GM23338 (cell line): ENCODE measurements at regions not wholly inside any gene's neighbourhood (a gene's known extent, or its start where the extent isn't known, plus 50 kb on each side); places are given as distances from the start of the nearest gene placed in this dataset.

Source experiments
- ATAC-seq: fragments of 200-7000 bp; cut with Tn5 transposase; 3 replicates; pipeline ENCODE4 v1.9.1; 2020
- DNase-seq: peaks from one replicate; pipeline ENCODE4 v3.0.0-alpha.2; 2015; ENCODE audit warnings: low spot score
- H2AFZ ChIP-seq: fragments of 200-600 bp; sonication (generic); 2 replicates; pipeline ENCODE4 v1.8.0; 2016; ENCODE audit warnings: antibody characterized with exemption, mild to moderate bottlenecking, moderate library complexity
- H3F3A ChIP-seq: fragments of 200-600 bp; sonication (generic); replicated peaks from 2 replicates; pipeline ENCODE4 v1.8.0; 2017; ENCODE audit warnings: antibody characterized with exemption, mixed run types, low read depth
- H3K27ac ChIP-seq: fragments of 200-600 bp; sonication (generic); 2 replicates; pipeline ENCODE4 v1.6.1; 2016; ENCODE audit warnings: low read depth
- H3K27me3 ChIP-seq: fragments of 200-600 bp; sonication (generic); 2 replicates; pipeline ENCODE4 v1.8.0; 2016; ENCODE audit warnings: mild to moderate bottlenecking, mixed run types, moderate library complexity; ENCODE audit not compliant: insufficient read depth
- H3K36me3 ChIP-seq: fragments of 200-600 bp; sonication (generic); 2 replicates; pipeline ENCODE4 v1.8.0; 2016; ENCODE audit warnings: mild to moderate bottlenecking; ENCODE audit not compliant: insufficient read depth
- H3K4me1 ChIP-seq: fragments of 200-600 bp; sonication (generic); 2 replicates; pipeline ENCODE4 v1.8.0; 2016; ENCODE audit warnings: mild to moderate bottlenecking, moderate library complexity; ENCODE audit not compliant: insufficient read depth
- H3K4me2 ChIP-seq: fragments of 200-600 bp; sonication (generic); 2 replicates; pipeline ENCODE4 v1.7.1; 2017; ENCODE audit warnings: mixed run types
- H3K4me3 ChIP-seq: fragments of 200-600 bp; sonication (generic); 2 replicates; pipeline ENCODE4 v1.6.1; 2016; ENCODE audit warnings: mixed run types
- H3K79me2 ChIP-seq: fragments of 200-600 bp; sonication (generic); replicated peaks from 2 replicates; pipeline ENCODE4 v1.8.0; 2017; ENCODE audit warnings: mild to moderate bottlenecking; ENCODE audit not compliant: insufficient read depth
- H3K9me2 ChIP-seq: fragments of 200-600 bp; sonication (generic); 2 replicates; pipeline ENCODE4 v1.8.0; 2017; ENCODE audit not compliant: insufficient read depth
- H4K20me1 ChIP-seq: fragments of 200-600 bp; sonication (generic); replicated peaks from 2 replicates; pipeline ENCODE4 v1.8.0; 2017; ENCODE audit warnings: mild to moderate bottlenecking; ENCODE audit not compliant: insufficient read depth
- H3K27ac Mint-ChIP-seq: 2 replicates; pipeline ENCODE4 v1.8.0; 2020; ENCODE audit warnings: inconsistent platforms, mild to moderate bottlenecking, moderate library complexity, mixed read lengths
- H3K27me3 Mint-ChIP-seq: 3 replicates; pipeline ENCODE4 v1.8.0; 2022; ENCODE audit warnings: low read depth, mild to moderate bottlenecking, moderate library complexity, mixed read lengths, inconsistent platforms; ENCODE audit not compliant: insufficient read depth, poor library complexity
- H3K36me3 Mint-ChIP-seq: 3 replicates; pipeline ENCODE4 v1.8.0; 2021; ENCODE audit warnings: low read depth, mild to moderate bottlenecking, inconsistent platforms, moderate library complexity, mixed read lengths
- H3K4me1 Mint-ChIP-seq: 3 replicates; pipeline ENCODE4 v1.8.0; 2020; ENCODE audit warnings: mild to moderate bottlenecking, inconsistent platforms, mixed read lengths
- H3K4me3 Mint-ChIP-seq: 3 replicates; pipeline ENCODE4 v1.8.0; 2021; ENCODE audit warnings: moderate library complexity, mild to moderate bottlenecking, inconsistent platforms, mixed read lengths
- H3K9me3 Mint-ChIP-seq: 3 replicates; pipeline ENCODE4 v1.8.0; 2020; ENCODE audit warnings: moderate library complexity, mild to moderate bottlenecking, inconsistent platforms, mixed read lengths
- CREB1 ChIP-seq: fragments of 250-450 bp; sonication (Bioruptor Pico); IDR thresholded peaks from 2 replicates; pipeline ENCODE4 v1.5.0; 2020; ENCODE audit warnings: low read depth, mild to moderate bottlenecking, moderate library complexity
- CTCF ChIP-seq, 2 experiments: fragments of 200-600 bp in 1 of 2; sonication (generic) in 1 of 2; conservative IDR thresholded peaks; 2 replicates each; pipeline versions ENCODE4 v1.5.1 to v1.6.1; 2016 to 2017; ENCODE audit warnings: antibody characterized with exemption in 2 of 2, low read depth in 2 of 2, mild to moderate bottlenecking in 2 of 2, moderate library complexity in 1 of 2
- JUNB ChIP-seq: IDR thresholded peaks from one replicate; pipeline ENCODE4 v1.6.1; 2016; ENCODE audit warnings: antibody characterized with exemption; ENCODE audit not compliant: unreplicated experiment
- NANOG ChIP-seq: IDR thresholded peaks from 2 replicates; pipeline ENCODE4 v1.6.1; 2016; ENCODE audit warnings: antibody characterized with exemption, borderline replicate concordance
- POLR2AphosphoS5 ChIP-seq: IDR thresholded peaks from 2 replicates; pipeline ENCODE4 v1.6.1; 2016; ENCODE audit warnings: antibody characterized with exemption, low read depth
- STAT1 ChIP-seq: IDR thresholded peaks from one replicate; pipeline ENCODE4 v1.6.1; 2016; ENCODE audit warnings: antibody characterized with exemption; ENCODE audit not compliant: unreplicated experiment
- ZNF114 ChIP-seq: fragments of 250-450 bp; sonication (Bioruptor Pico); IDR thresholded peaks from 2 replicates; pipeline ENCODE4 v1.5.0; 2020; ENCODE audit warnings: mild to moderate bottlenecking, moderate library complexity
- ZNF331 ChIP-seq: fragments of 250-450 bp; sonication (Bioruptor Pico); IDR thresholded peaks from 2 replicates; pipeline ENCODE4 v1.5.0; 2020; ENCODE audit warnings: low read depth, mild to moderate bottlenecking, moderate library complexity
- TF ChIP-seq, protein P1 (sequence below): IDR thresholded peaks from one replicate; pipeline ENCODE4 v1.6.1; 2018; ENCODE audit warnings: antibody characterized with exemption; ENCODE audit not compliant: unreplicated experiment
- TF ChIP-seq, protein P2 (sequence below): IDR thresholded peaks from 2 replicates; pipeline ENCODE4 v1.6.1; 2016; ENCODE audit warnings: antibody characterized with exemption

DNA sequence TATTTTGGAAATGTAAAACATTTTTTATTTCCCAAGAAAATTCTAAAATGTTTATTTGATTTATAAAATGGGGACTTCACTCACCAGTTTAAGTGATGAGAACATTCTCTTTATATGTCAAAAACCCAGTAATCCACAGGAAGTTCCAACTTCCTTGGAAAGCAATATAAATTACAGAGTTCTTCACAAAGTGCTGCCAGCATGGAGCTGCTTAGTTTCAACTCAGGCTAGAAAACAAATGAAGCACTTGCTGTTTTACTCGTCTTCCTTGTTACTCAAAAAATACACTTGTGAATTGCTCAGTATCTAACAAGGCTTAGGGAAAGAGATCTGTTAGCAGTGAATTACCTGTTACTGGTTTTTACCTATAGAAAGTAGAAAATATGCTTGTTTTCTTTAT is 942.7 kb upstream of the MDGA2 start (continued):
- TF ChIP-seq, protein P1, sequence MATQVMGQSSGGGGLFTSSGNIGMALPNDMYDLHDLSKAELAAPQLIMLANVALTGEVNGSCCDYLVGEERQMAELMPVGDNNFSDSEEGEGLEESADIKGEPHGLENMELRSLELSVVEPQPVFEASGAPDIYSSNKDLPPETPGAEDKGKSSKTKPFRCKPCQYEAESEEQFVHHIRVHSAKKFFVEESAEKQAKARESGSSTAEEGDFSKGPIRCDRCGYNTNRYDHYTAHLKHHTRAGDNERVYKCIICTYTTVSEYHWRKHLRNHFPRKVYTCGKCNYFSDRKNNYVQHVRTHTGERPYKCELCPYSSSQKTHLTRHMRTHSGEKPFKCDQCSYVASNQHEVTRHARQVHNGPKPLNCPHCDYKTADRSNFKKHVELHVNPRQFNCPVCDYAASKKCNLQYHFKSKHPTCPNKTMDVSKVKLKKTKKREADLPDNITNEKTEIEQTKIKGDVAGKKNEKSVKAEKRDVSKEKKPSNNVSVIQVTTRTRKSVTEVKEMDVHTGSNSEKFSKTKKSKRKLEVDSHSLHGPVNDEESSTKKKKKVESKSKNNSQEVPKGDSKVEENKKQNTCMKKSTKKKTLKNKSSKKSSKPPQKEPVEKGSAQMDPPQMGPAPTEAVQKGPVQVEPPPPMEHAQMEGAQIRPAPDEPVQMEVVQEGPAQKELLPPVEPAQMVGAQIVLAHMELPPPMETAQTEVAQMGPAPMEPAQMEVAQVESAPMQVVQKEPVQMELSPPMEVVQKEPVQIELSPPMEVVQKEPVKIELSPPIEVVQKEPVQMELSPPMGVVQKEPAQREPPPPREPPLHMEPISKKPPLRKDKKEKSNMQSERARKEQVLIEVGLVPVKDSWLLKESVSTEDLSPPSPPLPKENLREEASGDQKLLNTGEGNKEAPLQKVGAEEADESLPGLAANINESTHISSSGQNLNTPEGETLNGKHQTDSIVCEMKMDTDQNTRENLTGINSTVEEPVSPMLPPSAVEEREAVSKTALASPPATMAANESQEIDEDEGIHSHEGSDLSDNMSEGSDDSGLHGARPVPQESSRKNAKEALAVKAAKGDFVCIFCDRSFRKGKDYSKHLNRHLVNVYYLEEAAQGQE = no peak
- no peak for TF ChIP-seq JUNB
- no peak for TF ChIP-seq POLR2AphosphoS5
- TF ChIP-seq STAT1 = no peak
- no peak for TF ChIP-seq CREB1 (CRISPR knock-in tag)
- TF ChIP-seq NANOG = no peak

DNA sequence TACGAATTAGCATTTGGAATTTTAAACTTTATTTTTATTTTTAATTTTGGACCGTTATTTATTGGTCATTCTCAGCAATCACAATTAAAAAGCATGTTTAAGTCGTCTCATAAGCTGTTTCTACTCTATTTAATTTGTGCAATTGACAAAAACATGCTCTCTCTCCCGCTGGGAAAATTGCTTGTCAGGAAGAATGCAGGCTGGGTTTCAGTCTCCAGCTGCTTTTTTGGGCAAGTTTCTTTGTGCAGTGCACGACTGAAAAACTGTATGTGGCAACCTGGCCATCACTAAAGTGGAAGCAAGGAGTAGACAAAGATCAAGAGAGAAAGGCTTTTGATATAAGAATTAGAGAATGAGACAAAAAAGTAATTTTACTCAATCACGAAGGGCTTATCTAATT is 941.5 kb upstream of the MDGA2 start:
- Histone ChIP-seq H3K36me3 (no peaks in the 10 kb centered on the region), H3K4me1 (no peaks in the 10 kb centered on the region), H3K4me3 (no peak overlapping the region), H3K27me3 (no peaks in the 10 kb centered on the region), H3F3A (no peaks in the 10 kb centered on the region), H3K4me2 (no peak overlapping the region), H2AFZ (no peak overlapping the region), H4K20me1 (no peaks in the 10 kb centered on the region), H3K9me2 (no peaks in the 10 kb centered on the region), H3K27ac (no peak overlapping the region), H3K79me2 (no peaks in the 10 kb centered on the region)
- H3K27ac Mint-ChIP-seq = no peak overlapping the region
- no peaks in the 10 kb centered on the region for H3K27me3 Mint-ChIP-seq
- DNase-seq (no peak), ATAC-seq (no peak)
- peaks cover 6% of the 10 kb centered on the region for H3K9me3 Mint-ChIP-seq
- H3K4me3 Mint-ChIP-seq = no peak overlapping the region
- no peaks in the 10 kb centered on the region for H3K4me1 Mint-ChIP-seq
- peaks cover under 1% of the 10 kb centered on the region; the same call in 1 of the 3 replicates for H3K36me3 Mint-ChIP-seq
- TF ChIP-seq ZNF114 (CRISPR knock-in tag) (no peak), JUNB (no peak), NANOG (no peak), CTCF (conservative IDR thresholded peaks at IDR 0.05; ENCODE audit: low read depth in 2 of 2) (no peak), ZNF331 (CRISPR knock-in tag) (no peak), STAT1 (no peak)
- TF ChIP-seq, protein P2, sequence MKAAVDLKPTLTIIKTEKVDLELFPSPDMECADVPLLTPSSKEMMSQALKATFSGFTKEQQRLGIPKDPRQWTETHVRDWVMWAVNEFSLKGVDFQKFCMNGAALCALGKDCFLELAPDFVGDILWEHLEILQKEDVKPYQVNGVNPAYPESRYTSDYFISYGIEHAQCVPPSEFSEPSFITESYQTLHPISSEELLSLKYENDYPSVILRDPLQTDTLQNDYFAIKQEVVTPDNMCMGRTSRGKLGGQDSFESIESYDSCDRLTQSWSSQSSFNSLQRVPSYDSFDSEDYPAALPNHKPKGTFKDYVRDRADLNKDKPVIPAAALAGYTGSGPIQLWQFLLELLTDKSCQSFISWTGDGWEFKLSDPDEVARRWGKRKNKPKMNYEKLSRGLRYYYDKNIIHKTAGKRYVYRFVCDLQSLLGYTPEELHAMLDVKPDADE = no peak
- TF ChIP-seq, protein P1 = no peak
